Activated CD8-positive, alpha-beta T cell treated with anti-CD3 and anti-CD28 coated beads for 36 hours (primary cell): ENCODE measurements at regions not wholly inside any gene's neighbourhood (a gene's known extent, or its start where the extent isn't known, plus 50 kb on each side); places are given as distances from the start of the nearest gene placed in this dataset.

ENCODE experiments used
- ATAC-seq: fragments of 200-7000 bp; cut with Tn5 transposase; one replicate; pipeline ENCODE4 v1.10.0; 2021; ENCODE audit warnings: mild to moderate bottlenecking, moderate library complexity
- CTCF ChIA-PET: fragments of 350-600 bp; sonication (Branson Sonifier 250); formaldehyde crosslinking; loops from one replicate; lab custom pipeline; 2021; ENCODE audit warnings: antibody characterized with exemption; lab: Charles Lee
- POLR2A ChIA-PET: fragments of 350-600 bp; sonication (Branson Sonifier 250); formaldehyde crosslinking; loops from one replicate; lab custom pipeline; 2021; ENCODE audit warnings: antibody characterized with exemption; lab: Charles Lee
- DNase-seq: peaks from one replicate; pipeline ENCODE4 v3.0.0-alpha.2; 2020
- H3K27ac Mint-ChIP-seq: one replicate; pipeline ENCODE4 v1.8.0; 2021; ENCODE audit warnings: mild to moderate bottlenecking, mixed read lengths
- H3K27me3 Mint-ChIP-seq: one replicate; pipeline ENCODE4 v1.8.0; 2021; ENCODE audit warnings: mixed read lengths
- H3K36me3 Mint-ChIP-seq: one replicate; pipeline ENCODE4 v1.8.0; 2021; ENCODE audit warnings: low read depth, mixed read lengths
- H3K4me1 Mint-ChIP-seq: one replicate; pipeline ENCODE4 v1.8.0; 2021; ENCODE audit warnings: low read depth, mixed read lengths
- H3K4me3 Mint-ChIP-seq: one replicate; pipeline ENCODE4 v1.8.0; 2021; ENCODE audit warnings: mild to moderate bottlenecking, moderate library complexity, mixed read lengths
- H3K9me3 Mint-ChIP-seq: one replicate; pipeline ENCODE4 v1.8.0; 2021; ENCODE audit warnings: mixed read lengths
- intact Hi-C: fragments of 100-400 bp; cut with micrococcal nuclease; formaldehyde crosslinking; loops from one replicate; pipeline ENCODE4 v1.10.0; 2022
- TF ChIP-seq, protein P1 (sequence below): fragments of 200-600 bp; IDR thresholded peaks from one replicate; pipeline ENCODE4 v1.8.0; 2022; ENCODE audit warnings: antibody characterized with exemption, mild to moderate bottlenecking

DNA sequence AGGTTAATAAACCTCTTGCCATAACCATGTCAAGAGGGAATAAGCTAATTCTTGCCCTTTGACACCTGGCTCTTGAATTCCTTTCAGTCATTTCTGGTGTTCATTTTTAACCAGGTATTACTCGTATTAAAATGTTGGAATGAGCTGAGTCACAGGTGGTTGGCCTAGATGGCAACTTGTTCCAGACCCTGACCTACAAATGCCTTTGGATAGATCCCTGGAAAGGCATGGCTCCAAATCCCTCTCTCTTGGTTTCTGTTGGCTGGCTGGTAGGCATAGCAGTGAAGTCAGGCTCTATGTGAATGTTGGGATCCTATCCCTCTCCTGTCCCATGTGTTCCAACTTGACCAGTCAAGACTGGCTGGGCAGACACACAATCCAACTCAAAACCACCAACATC lies 277.1 kb upstream of the PROK2 start:
- ATAC-seq (no peak), DNase-seq (no peak)
- no peak overlapping the region for H3K27ac Mint-ChIP-seq
- ChIA-PET POLR2A (no interaction called here), CTCF (no interaction called here)
- H3K9me3 Mint-ChIP-seq: peaks cover 11% of the 10 kb centered on the region
- H3K4me3 Mint-ChIP-seq: no peak overlapping the region
- peaks cover 4% of the 10 kb centered on the region for H3K36me3 Mint-ChIP-seq
- peaks cover 12% of the 10 kb centered on the region for H3K27me3 Mint-ChIP-seq
- TF ChIP-seq, protein P1, sequence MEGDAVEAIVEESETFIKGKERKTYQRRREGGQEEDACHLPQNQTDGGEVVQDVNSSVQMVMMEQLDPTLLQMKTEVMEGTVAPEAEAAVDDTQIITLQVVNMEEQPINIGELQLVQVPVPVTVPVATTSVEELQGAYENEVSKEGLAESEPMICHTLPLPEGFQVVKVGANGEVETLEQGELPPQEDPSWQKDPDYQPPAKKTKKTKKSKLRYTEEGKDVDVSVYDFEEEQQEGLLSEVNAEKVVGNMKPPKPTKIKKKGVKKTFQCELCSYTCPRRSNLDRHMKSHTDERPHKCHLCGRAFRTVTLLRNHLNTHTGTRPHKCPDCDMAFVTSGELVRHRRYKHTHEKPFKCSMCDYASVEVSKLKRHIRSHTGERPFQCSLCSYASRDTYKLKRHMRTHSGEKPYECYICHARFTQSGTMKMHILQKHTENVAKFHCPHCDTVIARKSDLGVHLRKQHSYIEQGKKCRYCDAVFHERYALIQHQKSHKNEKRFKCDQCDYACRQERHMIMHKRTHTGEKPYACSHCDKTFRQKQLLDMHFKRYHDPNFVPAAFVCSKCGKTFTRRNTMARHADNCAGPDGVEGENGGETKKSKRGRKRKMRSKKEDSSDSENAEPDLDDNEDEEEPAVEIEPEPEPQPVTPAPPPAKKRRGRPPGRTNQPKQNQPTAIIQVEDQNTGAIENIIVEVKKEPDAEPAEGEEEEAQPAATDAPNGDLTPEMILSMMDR: no peak
- intact Hi-C loops: no loop called here
- peaks cover 2% of the 10 kb centered on the region for H3K4me1 Mint-ChIP-seq

DNA sequence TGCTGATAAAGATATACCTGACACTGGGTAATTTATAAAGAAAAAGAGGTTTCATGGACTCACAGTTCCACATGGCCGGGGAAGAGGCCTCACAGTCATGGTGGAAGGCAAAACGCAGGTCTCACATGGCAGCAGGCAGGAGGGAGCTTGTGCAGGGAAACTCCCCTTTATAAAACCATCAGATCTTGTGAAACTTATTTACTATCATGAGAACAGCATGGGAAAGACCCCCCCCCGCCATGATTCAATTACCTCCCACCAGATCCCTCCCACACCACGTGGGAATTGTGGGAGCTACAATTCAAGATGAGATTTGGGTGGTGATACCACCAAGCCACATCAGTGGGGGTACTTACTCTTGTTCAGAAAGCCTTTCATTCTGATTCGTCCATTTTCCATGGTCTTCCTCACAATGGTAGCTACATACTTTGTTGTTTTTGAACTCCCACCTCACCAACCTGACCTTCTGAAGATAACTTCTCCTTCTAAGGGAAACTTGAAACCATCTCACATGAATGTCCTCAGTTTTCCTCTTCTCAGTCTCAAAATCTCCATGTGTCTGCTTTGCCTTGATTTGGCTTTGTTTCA lies 275.6 kb upstream of the PROK2 start:
- DNase-seq (no peak), ATAC-seq (no peak)
- Mint-ChIP-seq H3K4me1 (peaks cover 2% of the 10 kb centered on the region), H3K36me3 (peaks cover 4% of the 10 kb centered on the region), H3K9me3 (peaks cover 11% of the 10 kb centered on the region), H3K4me3 (no peak overlapping the region), H3K27ac (no peak overlapping the region), H3K27me3 (peaks cover 10% of the 10 kb centered on the region)
- ChIA-PET CTCF (interaction anchor here (1.1 kb wide), 1 partner anchor 606 kb away, joined by 3 read pairs; no protein-coding TSS in a partner anchor), POLR2A (no interaction called here)
- intact Hi-C loops: no loop called here
- TF ChIP-seq, protein P1: no peak

DNA sequence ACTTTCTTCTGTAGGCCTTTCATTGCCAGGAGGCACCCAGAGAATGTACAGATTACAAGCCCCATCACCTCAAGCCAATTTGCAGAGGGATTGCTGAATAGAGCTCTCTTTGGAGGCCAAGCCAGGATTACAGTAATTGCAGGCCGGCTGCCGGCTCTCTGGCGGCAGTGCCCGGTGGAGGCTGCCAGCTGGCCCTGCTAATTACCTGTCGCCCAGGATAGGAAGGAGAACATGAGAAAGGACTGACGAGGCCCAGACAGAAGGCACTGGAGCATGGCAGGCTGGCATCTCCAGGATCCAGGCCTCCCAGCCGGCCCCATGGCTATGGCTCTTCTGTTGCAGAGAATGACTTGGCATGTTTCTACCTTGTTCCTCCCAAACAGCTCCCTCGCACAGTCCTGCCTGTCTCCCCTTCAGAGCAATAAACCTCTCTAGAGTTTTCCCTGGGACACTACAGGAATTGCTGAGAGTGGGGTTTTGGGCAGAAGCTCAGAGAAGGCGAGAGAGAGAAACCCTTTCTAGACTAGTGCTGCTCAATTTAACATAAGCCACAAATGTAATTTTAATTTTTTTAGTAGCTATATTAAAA lies 273.6 kb upstream of the PROK2 start:
- no peaks in the 10 kb centered on the region for H3K36me3 Mint-ChIP-seq
- no peak overlapping the region for H3K27ac Mint-ChIP-seq
- H3K27me3 Mint-ChIP-seq: peaks cover 4% of the 10 kb centered on the region
- ChIA-PET CTCF (no interaction called here), POLR2A (interaction anchor here (0.6 kb wide), 1 partner anchor 14 kb away, joined by 3 read pairs; no protein-coding TSS in a partner anchor)
- TF ChIP-seq, protein P1: no peak
- H3K9me3 Mint-ChIP-seq: peaks cover 5% of the 10 kb centered on the region
- peaks cover 2% of the 10 kb centered on the region for H3K4me1 Mint-ChIP-seq
- intact Hi-C loops: no loop called here
- ATAC-seq: no peak
- H3K4me3 Mint-ChIP-seq: no peak overlapping the region
- no peak for DNase-seq

DNA sequence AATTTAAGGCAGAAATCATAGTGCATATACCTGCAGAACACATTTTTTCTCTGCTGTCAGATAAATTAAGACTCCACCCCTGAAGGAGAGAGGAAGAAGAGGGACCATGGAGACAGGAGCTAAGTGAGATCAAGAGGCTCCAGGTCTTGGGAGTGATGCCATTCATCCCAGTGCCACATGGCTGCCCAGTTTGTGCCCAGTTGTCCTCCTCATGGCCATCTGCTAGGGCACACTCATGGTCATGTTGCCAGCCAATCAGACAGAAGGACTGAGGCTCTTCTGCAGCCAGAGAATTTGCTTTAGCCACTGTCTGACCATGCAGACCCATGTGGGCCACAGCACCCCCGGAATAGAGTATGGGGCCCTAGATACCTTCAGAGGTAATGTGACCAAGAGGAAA lies 270.5 kb upstream of the PROK2 start:
- Mint-ChIP-seq H3K27me3 (no peaks in the 10 kb centered on the region), H3K27ac (no peak overlapping the region), H3K36me3 (no peaks in the 10 kb centered on the region), H3K4me3 (no peak overlapping the region), H3K9me3 (no peaks in the 10 kb centered on the region), H3K4me1 (peaks cover 2% of the 10 kb centered on the region)
- intact Hi-C loops: no loop called here
- ChIA-PET POLR2A (no interaction called here), CTCF (no interaction called here)
- DNase-seq (no peak), ATAC-seq (no peak)
- TF ChIP-seq, protein P1: no peak

DNA sequence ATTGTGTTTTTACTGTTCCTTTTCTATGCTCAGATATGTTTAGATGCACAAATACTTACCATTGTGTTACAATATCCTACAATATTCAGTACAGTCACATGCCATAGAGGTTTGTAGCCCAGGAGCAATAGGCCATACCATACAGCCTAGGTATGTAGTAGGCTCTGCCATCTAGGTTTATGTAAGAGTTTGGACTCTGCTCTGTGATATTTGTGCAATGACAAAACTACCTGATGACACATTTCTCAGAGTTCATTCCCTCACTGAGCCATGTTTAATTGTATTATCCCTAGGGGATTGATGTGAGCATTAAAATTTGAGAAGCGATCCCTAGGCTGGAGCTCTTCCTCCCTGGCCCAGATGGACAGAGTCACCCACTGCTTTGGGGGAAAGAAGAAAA lies 270.0 kb upstream of the PROK2 start:
- TF ChIP-seq, protein P1: no peak
- ATAC-seq: no peak
- Mint-ChIP-seq H3K27ac (no peak overlapping the region), H3K4me1 (no peaks in the 10 kb centered on the region), H3K36me3 (no peaks in the 10 kb centered on the region), H3K4me3 (no peak overlapping the region), H3K9me3 (no peaks in the 10 kb centered on the region), H3K27me3 (no peaks in the 10 kb centered on the region)
- no peak for DNase-seq
- ChIA-PET CTCF (no interaction called here), POLR2A (no interaction called here)
- intact Hi-C loops: no loop called here
